ENCODE measurements at regions not wholly inside any gene's neighbourhood (a gene's known extent, or its start where the extent isn't known, plus 50 kb on each side); places are given as distances from the start of the nearest gene placed in this dataset.

DNA sequence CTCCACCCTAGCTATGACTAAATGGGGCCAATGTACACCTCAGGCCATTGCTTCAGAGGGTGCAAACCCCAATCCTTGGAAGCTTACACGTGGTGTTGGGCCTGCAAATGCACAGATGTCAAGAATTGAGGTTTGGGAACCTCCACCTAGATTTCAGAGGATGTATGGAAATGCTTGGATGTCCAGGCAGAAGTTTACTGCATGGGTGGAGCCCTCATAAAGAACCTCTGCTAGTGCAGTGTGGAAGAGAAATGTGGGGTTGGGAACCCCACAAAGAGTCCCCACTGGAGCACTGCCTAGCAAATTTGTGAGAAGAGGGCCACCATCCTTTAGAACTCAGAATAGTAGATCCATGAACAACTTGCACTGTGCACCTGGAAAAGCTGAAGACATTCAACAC is 284.1 kb downstream of the ANTXR2 start:
- TF ChIP-seq, protein P1, sequence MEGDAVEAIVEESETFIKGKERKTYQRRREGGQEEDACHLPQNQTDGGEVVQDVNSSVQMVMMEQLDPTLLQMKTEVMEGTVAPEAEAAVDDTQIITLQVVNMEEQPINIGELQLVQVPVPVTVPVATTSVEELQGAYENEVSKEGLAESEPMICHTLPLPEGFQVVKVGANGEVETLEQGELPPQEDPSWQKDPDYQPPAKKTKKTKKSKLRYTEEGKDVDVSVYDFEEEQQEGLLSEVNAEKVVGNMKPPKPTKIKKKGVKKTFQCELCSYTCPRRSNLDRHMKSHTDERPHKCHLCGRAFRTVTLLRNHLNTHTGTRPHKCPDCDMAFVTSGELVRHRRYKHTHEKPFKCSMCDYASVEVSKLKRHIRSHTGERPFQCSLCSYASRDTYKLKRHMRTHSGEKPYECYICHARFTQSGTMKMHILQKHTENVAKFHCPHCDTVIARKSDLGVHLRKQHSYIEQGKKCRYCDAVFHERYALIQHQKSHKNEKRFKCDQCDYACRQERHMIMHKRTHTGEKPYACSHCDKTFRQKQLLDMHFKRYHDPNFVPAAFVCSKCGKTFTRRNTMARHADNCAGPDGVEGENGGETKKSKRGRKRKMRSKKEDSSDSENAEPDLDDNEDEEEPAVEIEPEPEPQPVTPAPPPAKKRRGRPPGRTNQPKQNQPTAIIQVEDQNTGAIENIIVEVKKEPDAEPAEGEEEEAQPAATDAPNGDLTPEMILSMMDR (IDR thresholded peaks at IDR 0.05; ENCODE audit: low read depth, low read length, missing control alignments): no peak
- in situ Hi-C loops (cut with HindIII; ENCODE audit: low sequenced_read_pairs): no loop called here
- no peak for DNase-seq (ENCODE audit: low read depth)

DNA sequence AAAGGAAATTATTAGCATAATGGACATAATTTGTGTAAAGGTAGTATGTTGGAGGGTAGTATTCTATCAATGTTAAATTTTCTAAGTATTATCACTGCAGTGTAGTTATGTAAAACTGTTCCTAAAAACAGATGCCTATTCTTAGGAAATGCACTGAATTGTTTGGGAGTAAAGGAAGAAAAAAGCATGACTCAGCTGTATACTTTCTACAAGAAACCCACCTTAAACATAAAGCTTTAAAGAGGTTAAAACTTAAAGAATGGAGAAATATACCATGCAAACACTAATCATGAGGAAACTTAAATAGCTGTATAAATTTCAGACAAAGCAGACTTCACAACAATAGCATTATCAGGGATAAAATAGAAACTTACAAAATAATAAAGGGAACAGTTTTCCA is 292.9 kb downstream of the ANTXR2 start:
- TF ChIP-seq, protein P1 (IDR thresholded peaks at IDR 0.05; ENCODE audit: low read depth, low read length, missing control alignments): no peak
- DNase-seq (ENCODE audit: low read depth): no peak
- in situ Hi-C loops (cut with HindIII; ENCODE audit: low sequenced_read_pairs): no loop called here
- H3K4me3 ChIP-seq (ENCODE audit: low read depth, low read length): no peak overlapping the region

More for the DNA sequence above, 284.1 kb downstream of the ANTXR2 start:
- H3K4me3 ChIP-seq (ENCODE audit: low read depth, low read length): no peak overlapping the region

DNA sequence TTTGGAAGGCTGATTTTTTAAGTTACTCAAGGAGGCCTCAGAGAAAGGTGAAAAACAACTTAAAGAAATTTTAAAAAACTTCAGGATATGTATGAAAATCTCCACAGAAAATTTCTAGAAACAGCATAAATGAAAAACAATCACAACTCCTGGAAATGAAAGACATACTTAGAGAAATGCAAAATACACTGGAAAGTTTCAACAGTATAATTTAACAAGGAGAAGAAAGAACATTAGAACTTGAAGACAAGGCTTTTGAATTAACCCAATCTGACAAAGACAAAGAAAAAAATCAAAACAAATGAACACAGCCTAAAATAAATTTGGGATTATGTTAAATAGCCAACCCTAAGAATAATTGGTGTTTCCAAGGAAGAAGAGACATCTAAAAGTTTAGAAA is 300.5 kb downstream of the ANTXR2 start:
- in situ Hi-C loops (cut with HindIII; ENCODE audit: low sequenced_read_pairs): no loop called here
- TF ChIP-seq, protein P1 (IDR thresholded peaks at IDR 0.05; ENCODE audit: low read depth, low read length, missing control alignments): no peak
- DNase-seq (ENCODE audit: low read depth): no peak

DNA sequence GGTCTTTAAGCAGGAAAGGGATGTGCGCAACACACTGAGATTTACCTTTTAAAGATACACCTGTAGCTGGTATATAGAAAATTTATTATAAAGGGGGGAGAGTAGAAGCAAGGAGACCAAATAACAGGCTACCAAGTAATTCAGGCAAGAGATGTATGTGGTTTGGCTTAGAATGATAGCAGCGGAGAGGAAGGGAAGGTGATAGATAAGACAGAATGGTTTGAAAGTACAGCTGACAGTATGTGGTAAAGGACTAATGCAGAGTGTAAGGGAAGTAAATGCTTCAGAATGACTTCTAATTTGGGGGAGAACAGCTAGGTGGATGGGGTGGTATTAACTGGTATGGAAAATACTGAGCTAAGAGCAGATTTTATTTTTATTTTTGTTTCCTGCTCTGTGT is 308.9 kb downstream of the ANTXR2 start:
- no peak overlapping the region for H3K4me3 ChIP-seq (ENCODE audit: low read depth, low read length)
- TF ChIP-seq, protein P1 (IDR thresholded peaks at IDR 0.05; ENCODE audit: low read depth, low read length, missing control alignments): no peak
- no peak for DNase-seq (ENCODE audit: low read depth)
- in situ Hi-C loops (cut with HindIII; ENCODE audit: low sequenced_read_pairs): no loop called here

More for the DNA sequence above, 300.5 kb downstream of the ANTXR2 start:
- no peak overlapping the region for H3K4me3 ChIP-seq (ENCODE audit: low read depth, low read length)

DNA sequence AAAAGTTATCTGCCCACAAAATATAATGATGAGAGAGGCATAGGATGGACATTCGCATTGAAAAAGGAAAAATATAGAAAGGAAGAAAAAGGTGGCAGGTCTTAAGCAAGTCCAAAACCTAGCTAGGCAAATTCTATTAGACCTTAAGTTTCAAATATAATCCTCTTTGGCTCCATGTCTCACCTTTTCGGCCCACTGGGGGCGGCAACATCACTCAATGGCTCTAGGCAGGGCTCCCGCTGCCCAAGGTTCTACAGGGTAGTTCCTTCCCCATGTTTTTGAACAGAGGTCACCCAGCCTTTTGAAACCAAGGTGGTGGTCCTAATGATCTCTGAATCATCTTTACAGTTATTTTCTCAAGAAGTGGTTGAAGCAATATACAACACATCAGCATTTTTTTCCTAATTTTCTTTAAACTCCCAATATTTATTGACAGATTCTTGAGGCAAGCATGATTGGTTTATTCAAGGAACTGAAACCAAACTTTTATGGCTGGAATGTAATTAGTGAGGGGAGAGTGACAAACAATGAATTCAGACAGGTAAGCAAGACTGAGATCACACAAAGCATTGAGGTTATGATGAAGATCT is 309.4 kb downstream of the ANTXR2 start:
- no peak for DNase-seq (ENCODE audit: low read depth)
- H3K4me3 ChIP-seq (ENCODE audit: low read depth, low read length): no peak overlapping the region
- TF ChIP-seq, protein P1 (IDR thresholded peaks at IDR 0.05; ENCODE audit: low read depth, low read length, missing control alignments): no peak
- in situ Hi-C loops (cut with HindIII; ENCODE audit: low sequenced_read_pairs): no loop called here

DNA sequence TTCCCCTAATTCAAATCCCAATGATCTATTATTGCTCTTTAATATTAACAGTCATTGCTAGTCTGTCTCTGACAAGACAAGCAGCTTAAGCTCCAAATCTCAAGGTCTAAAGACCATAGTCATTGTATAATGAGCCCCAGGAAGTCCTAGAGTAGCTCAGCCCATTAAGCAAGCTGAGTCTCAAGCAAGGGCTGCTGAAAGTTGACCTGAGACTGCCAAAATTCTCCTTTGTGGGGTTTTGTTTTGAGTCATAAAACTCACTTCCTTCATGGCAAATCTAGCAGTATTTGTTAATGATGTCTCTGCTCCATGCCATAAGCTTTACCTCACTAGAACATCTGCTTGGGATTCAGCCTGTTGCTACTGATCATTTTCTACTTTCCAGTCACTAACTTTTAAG is 313.2 kb downstream of the ANTXR2 start:
- DNase-seq (ENCODE audit: low read depth): no peak
- H3K4me3 ChIP-seq (ENCODE audit: low read depth, low read length): no peak overlapping the region
- TF ChIP-seq, protein P1 (IDR thresholded peaks at IDR 0.05; ENCODE audit: low read depth, low read length, missing control alignments): no peak
- in situ Hi-C loops (cut with HindIII; ENCODE audit: low sequenced_read_pairs): no loop called here

Measured in astrocyte of the cerebellum (primary cell).